Suprapubic skin (tissue), 3 donors: ENCODE measurements at regions not wholly inside any gene's neighbourhood (a gene's known extent, or its start where the extent isn't known, plus 50 kb on each side); places are given as distances from the start of the nearest gene placed in this dataset.

Experiments
- CTCF ChIP-seq, 2 donors: fragments of 200-600 bp in 1 of 2; fragments of 450-650 bp in 1 of 2; sonication (generic) in 1 of 2; IDR thresholded peaks; one replicate each; pipeline ENCODE4 v1.5.1; 2016 to 2019; ENCODE audit warnings: antibody characterized with exemption in 2 of 2, mild to moderate bottlenecking in 1 of 2, moderate library complexity in 1 of 2
- POLR2AphosphoS5 ChIP-seq, 3 donors: sonication (generic); formaldehyde crosslinking; IDR thresholded peaks; one replicate each; pipeline ENCODE4 v1.6.1; 2017; ENCODE audit warnings: antibody characterized with exemption in 3 of 3

- TF ChIP-seq POLR2AphosphoS5 (IDR thresholded peaks at IDR 0.05) = no peak
- no peak for TF ChIP-seq CTCF (IDR thresholded peaks at IDR 0.05)
These were observed 390.5 kb upstream of the HTR2A start for GRCh38 chr13:47287291-47287751.
